ENCODE measurements at regions not wholly inside any gene's neighbourhood (a gene's known extent, or its start where the extent isn't known, plus 50 kb on each side); places are given as distances from the start of the nearest gene placed in this dataset.
"Not testable (repeated sequence)": the region's sequence is repeated elsewhere in the genome, so short reads cannot be mapped to it uniquely, and the experiment has no call there.

DNA sequence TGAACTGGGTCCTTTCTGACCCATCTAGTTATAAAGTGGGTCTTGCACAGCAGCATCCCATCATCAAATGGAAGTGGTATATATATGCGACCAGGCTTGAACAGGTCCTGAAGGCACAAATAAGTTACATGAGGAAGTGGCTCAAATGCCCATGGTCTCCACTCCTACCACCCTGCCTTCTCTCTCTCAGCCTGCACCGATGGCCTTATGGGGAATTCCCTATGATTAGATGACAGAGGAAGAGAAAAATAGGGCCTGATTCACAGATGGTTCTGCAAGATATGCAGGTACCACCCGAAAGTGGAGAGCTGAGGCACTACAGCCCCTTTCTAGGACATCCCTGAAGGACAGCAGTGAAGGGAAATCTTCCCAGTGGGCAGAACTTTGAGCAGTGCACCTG, 1275.1 kb upstream of the CITED2 start:
- H2BK5ac ChIP-seq (ENCODE audit: low read depth, low read length, poor library complexity, severe bottlenecking); H3K4me2 ChIP-seq (ENCODE audit: low read length, poor library complexity, severe bottlenecking); H3K79me1 ChIP-seq (replicated peaks; ENCODE audit: low read length, poor library complexity, severe bottlenecking); H2AFZ ChIP-seq (ENCODE audit: low read depth, low read length); H3K18ac ChIP-seq (ENCODE audit: low read depth in 1 of 2, low read length in 2 of 2); H3K4me1 ChIP-seq (ENCODE audit: control insufficient read depth, insufficient read depth, low read depth, low read length); H3K4ac ChIP-seq (ENCODE audit: low read depth in 1 of 2, low read length in 2 of 2); H2BK12ac ChIP-seq (ENCODE audit: low read length in 2 of 2); H3K27me3 ChIP-seq (ENCODE audit: control insufficient read depth in 1 of 2, insufficient read depth in 1 of 2, low read length in 2 of 2); H3K9ac ChIP-seq (ENCODE audit: low read length); H3K23ac ChIP-seq (ENCODE audit: low read length in 2 of 2); H3K4me3 ChIP-seq (ENCODE audit: insufficient read depth in 1 of 2, low read depth in 1 of 2, low read length in 2 of 2); H3K27ac ChIP-seq (ENCODE audit: low read length, poor library complexity, severe bottlenecking); H4K8ac ChIP-seq (ENCODE audit: low read length); H3K36me3 ChIP-seq (ENCODE audit: control insufficient read depth in 1 of 2, insufficient read depth in 2 of 2, low read depth in 1 of 2, low read length in 2 of 2); DNase-seq; H2AK5ac ChIP-seq (ENCODE audit: low read length, severe bottlenecking); H4K91ac ChIP-seq (ENCODE audit: low read length); H3K14ac ChIP-seq (ENCODE audit: low read length in 2 of 2); H2BK120ac ChIP-seq (ENCODE audit: low read depth, low read length); H2BK15ac ChIP-seq (ENCODE audit: low read depth, poor library complexity, severe bottlenecking): not testable (repeated sequence)
- H3K9me3 ChIP-seq (ENCODE audit: control insufficient read depth, low read length): peaks cover 36% of the 10 kb centered on the region
- WGBS: 99% methylated on average over 3 of the region's 3 CpGs

- H2BK5ac ChIP-seq (ENCODE audit: low read depth, low read length, poor library complexity, severe bottlenecking); H3K36me3 ChIP-seq (ENCODE audit: control insufficient read depth in 1 of 2, insufficient read depth in 2 of 2, low read depth in 1 of 2, low read length in 2 of 2); DNase-seq; H4K8ac ChIP-seq (ENCODE audit: low read length); H3K4me1 ChIP-seq (ENCODE audit: control insufficient read depth, insufficient read depth, low read depth, low read length); H3K27ac ChIP-seq (ENCODE audit: low read length, poor library complexity, severe bottlenecking); H3K79me1 ChIP-seq (replicated peaks; ENCODE audit: low read length, poor library complexity, severe bottlenecking); H4K91ac ChIP-seq (ENCODE audit: low read length); H3K4me3 ChIP-seq (ENCODE audit: insufficient read depth in 1 of 2, low read depth in 1 of 2, low read length in 2 of 2); H3K27me3 ChIP-seq (ENCODE audit: control insufficient read depth in 1 of 2, insufficient read depth in 1 of 2, low read length in 2 of 2); H2AK5ac ChIP-seq (ENCODE audit: low read length, severe bottlenecking); H3K4me2 ChIP-seq (ENCODE audit: low read length, poor library complexity, severe bottlenecking); H2BK15ac ChIP-seq (ENCODE audit: low read depth, poor library complexity, severe bottlenecking); H2AFZ ChIP-seq (ENCODE audit: low read depth, low read length); H2BK120ac ChIP-seq (ENCODE audit: low read depth, low read length); H3K14ac ChIP-seq (ENCODE audit: low read length in 2 of 2); H3K18ac ChIP-seq (ENCODE audit: low read depth in 1 of 2, low read length in 2 of 2); H3K23ac ChIP-seq (ENCODE audit: low read length in 2 of 2); H2BK12ac ChIP-seq (ENCODE audit: low read length in 2 of 2); H3K4ac ChIP-seq (ENCODE audit: low read depth in 1 of 2, low read length in 2 of 2); H3K9ac ChIP-seq (ENCODE audit: low read length): not testable (repeated sequence)
- H3K9me3 ChIP-seq (ENCODE audit: control insufficient read depth, low read length): peaks cover 36% of the 10 kb centered on the region
These were observed 1272.9 kb upstream of the CITED2 start for GRCh38 chr6:140647322-140647721.

- Histone ChIP-seq H4K91ac (ENCODE audit: low read length) (no peak overlapping the region), H3K4me2 (ENCODE audit: low read length, poor library complexity, severe bottlenecking) (no peak overlapping the region), H3K36me3 (ENCODE audit: control insufficient read depth in 1 of 2, insufficient read depth in 2 of 2, low read depth in 1 of 2, low read length in 2 of 2) (no peaks in the 10 kb centered on the region), H3K9me3 (ENCODE audit: control insufficient read depth, low read length) (peaks cover 31% of the 10 kb centered on the region), H2BK5ac (ENCODE audit: low read depth, low read length, poor library complexity, severe bottlenecking) (no peak overlapping the region), H2AK5ac (ENCODE audit: low read length, severe bottlenecking) (no peak overlapping the region), H2AFZ (ENCODE audit: low read depth, low read length) (no peak overlapping the region), H3K4me1 (ENCODE audit: control insufficient read depth, insufficient read depth, low read depth, low read length) (no peaks in the 10 kb centered on the region), H2BK120ac (ENCODE audit: low read depth, low read length) (no peak overlapping the region), H3K23ac (ENCODE audit: low read length in 2 of 2) (no peak overlapping the region), H4K8ac (ENCODE audit: low read length) (no peak overlapping the region), H3K4ac (ENCODE audit: low read depth in 1 of 2, low read length in 2 of 2) (no peak overlapping the region), H3K9ac (ENCODE audit: low read length) (no peak overlapping the region), H3K79me1 (replicated peaks; ENCODE audit: low read length, poor library complexity, severe bottlenecking) (no peaks in the 10 kb centered on the region), H2BK15ac (ENCODE audit: low read depth, poor library complexity, severe bottlenecking) (no peak overlapping the region), H3K27ac (ENCODE audit: low read length, poor library complexity, severe bottlenecking) (no peak overlapping the region), H3K4me3 (ENCODE audit: insufficient read depth in 1 of 2, low read depth in 1 of 2, low read length in 2 of 2) (no peak overlapping the region), H3K18ac (ENCODE audit: low read depth in 1 of 2, low read length in 2 of 2) (no peak overlapping the region), H3K14ac (ENCODE audit: low read length in 2 of 2) (no peak overlapping the region), H3K27me3 (ENCODE audit: control insufficient read depth in 1 of 2, insufficient read depth in 1 of 2, low read length in 2 of 2) (no peaks in the 10 kb centered on the region), H2BK12ac (ENCODE audit: low read length in 2 of 2) (no peak overlapping the region)
- DNase-seq: no peak
- 91% methylated on average over 2 of the region's 2 CpGs for whole genome bisulfite sequencing
These were observed 1269.6 kb upstream of the CITED2 start for GRCh38 chr6:140644017-140644416.

- H3K79me1 ChIP-seq (replicated peaks; ENCODE audit: low read length, poor library complexity, severe bottlenecking): no peaks in the 10 kb centered on the region
- H3K4me1 ChIP-seq (ENCODE audit: control insufficient read depth, insufficient read depth, low read depth, low read length): no peaks in the 10 kb centered on the region
- no peak overlapping the region for H2AFZ ChIP-seq (ENCODE audit: low read depth, low read length)
- H3K27me3 ChIP-seq (ENCODE audit: control insufficient read depth in 1 of 2, insufficient read depth in 1 of 2, low read length in 2 of 2): no peaks in the 10 kb centered on the region
- H3K23ac ChIP-seq (ENCODE audit: low read length in 2 of 2): no peak overlapping the region
- no peak overlapping the region for H2BK120ac ChIP-seq (ENCODE audit: low read depth, low read length)
- no peaks in the 10 kb centered on the region for H3K36me3 ChIP-seq (ENCODE audit: control insufficient read depth in 1 of 2, insufficient read depth in 2 of 2, low read depth in 1 of 2, low read length in 2 of 2)
- H2BK12ac ChIP-seq (ENCODE audit: low read length in 2 of 2): no peak overlapping the region
- H3K14ac ChIP-seq (ENCODE audit: low read length in 2 of 2): no peak overlapping the region
- no peak overlapping the region for H3K4me3 ChIP-seq (ENCODE audit: insufficient read depth in 1 of 2, low read depth in 1 of 2, low read length in 2 of 2)
- H3K4me2 ChIP-seq (ENCODE audit: low read length, poor library complexity, severe bottlenecking): no peak overlapping the region
- no peak overlapping the region for H3K4ac ChIP-seq (ENCODE audit: low read depth in 1 of 2, low read length in 2 of 2)
- no peak overlapping the region for H2BK15ac ChIP-seq (ENCODE audit: low read depth, poor library complexity, severe bottlenecking)
- H3K18ac ChIP-seq (ENCODE audit: low read depth in 1 of 2, low read length in 2 of 2): no peak overlapping the region
- no peak overlapping the region for H4K91ac ChIP-seq (ENCODE audit: low read length)
- no peak overlapping the region for H3K9ac ChIP-seq (ENCODE audit: low read length)
- peaks cover 8% of the 10 kb centered on the region for H3K9me3 ChIP-seq (ENCODE audit: control insufficient read depth, low read length)
- no peak overlapping the region for H4K8ac ChIP-seq (ENCODE audit: low read length)
- no peak overlapping the region for H3K27ac ChIP-seq (ENCODE audit: low read length, poor library complexity, severe bottlenecking)
- DNase-seq: no peak
- no peak overlapping the region for H2BK5ac ChIP-seq (ENCODE audit: low read depth, low read length, poor library complexity, severe bottlenecking)
- H2AK5ac ChIP-seq (ENCODE audit: low read length, severe bottlenecking): no peak overlapping the region
These were observed 1267.0 kb upstream of the CITED2 start for GRCh38 chr6:140641412-140641811.
